ENCODE measurements at regions not wholly inside any gene's neighbourhood (a gene's known extent, or its start where the extent isn't known, plus 50 kb on each side); places are given as distances from the start of the nearest gene placed in this dataset.

- H3K4me1 ChIP-seq, result no peaks in the 10 kb centered on the region
- no peaks in the 10 kb centered on the region for H3K36me3 ChIP-seq (replicated peaks)
- no peaks in the 10 kb centered on the region for H3K9me3 ChIP-seq
- no peak overlapping the region for H3K4me3 ChIP-seq
- in situ Hi-C loops (cut with MboI; ENCODE audit: low sequenced_read_pairs), result no loop called here
- DNase-seq (ENCODE audit: low spot score in 2 of 2), result no peak
- H3K27me3 ChIP-seq (ENCODE audit: low read depth), result no peaks in the 10 kb centered on the region
These were observed 725.6 kb upstream of the ID2 start for GRCh38 chr2:7956126-7956689.

GRCh38 chr2:7961550-7961949, 720.3 kb upstream of the ID2 start:
- in situ Hi-C loops (cut with MboI; ENCODE audit: low sequenced_read_pairs), result no loop called here
- Histone ChIP-seq H3K4me1 (no peaks in the 10 kb centered on the region), H3K9me3 (no peaks in the 10 kb centered on the region), H3K27me3 (ENCODE audit: low read depth) (no peaks in the 10 kb centered on the region), H3K4me3 (no peak overlapping the region), H3K36me3 (replicated peaks) (no peaks in the 10 kb centered on the region)
- no peak for DNase-seq (ENCODE audit: low spot score in 2 of 2)

GRCh38 chr2:7962161-7962560, 719.7 kb upstream of the ID2 start:
- Histone ChIP-seq H3K9me3 (no peaks in the 10 kb centered on the region), H3K4me1 (no peaks in the 10 kb centered on the region), H3K4me3 (no peak overlapping the region), H3K36me3 (replicated peaks) (no peaks in the 10 kb centered on the region), H3K27me3 (ENCODE audit: low read depth) (no peaks in the 10 kb centered on the region)
- in situ Hi-C loops (cut with MboI; ENCODE audit: low sequenced_read_pairs), result no loop called here
- DNase-seq (ENCODE audit: low spot score in 2 of 2), result no peak

GRCh38 chr2:7963787-7964186, 718.1 kb upstream of the ID2 start:
- Histone ChIP-seq H3K27me3 (ENCODE audit: low read depth) (no peaks in the 10 kb centered on the region), H3K4me1 (no peaks in the 10 kb centered on the region), H3K9me3 (no peaks in the 10 kb centered on the region), H3K4me3 (no peak overlapping the region), H3K36me3 (replicated peaks) (no peaks in the 10 kb centered on the region)
- in situ Hi-C loops (cut with MboI; ENCODE audit: low sequenced_read_pairs), result no loop called here
- no peak for DNase-seq (ENCODE audit: low spot score in 2 of 2)

GRCh38 chr2:7966032-7966431, 715.8 kb upstream of the ID2 start:
- in situ Hi-C loops (cut with MboI; ENCODE audit: low sequenced_read_pairs), result no loop called here

GRCh38 chr2:7967707-7968405, 714.0 kb upstream of the ID2 start:
- Histone ChIP-seq H3K9me3 (no peaks in the 10 kb centered on the region), H3K27me3 (ENCODE audit: low read depth) (no peaks in the 10 kb centered on the region), H3K36me3 (replicated peaks) (no peaks in the 10 kb centered on the region), H3K4me1 (no peaks in the 10 kb centered on the region), H3K4me3 (no peak overlapping the region)
- no peak for DNase-seq (ENCODE audit: low spot score in 2 of 2)
- in situ Hi-C loops (cut with MboI; ENCODE audit: low sequenced_read_pairs), result no loop called here

More at GRCh38 chr2:7966032-7966431, 715.8 kb upstream of the ID2 start:
- Histone ChIP-seq H3K27me3 (ENCODE audit: low read depth) (no peaks in the 10 kb centered on the region), H3K36me3 (replicated peaks) (no peaks in the 10 kb centered on the region), H3K4me1 (no peaks in the 10 kb centered on the region), H3K4me3 (no peak overlapping the region), H3K9me3 (no peaks in the 10 kb centered on the region)
- no peak for DNase-seq (ENCODE audit: low spot score in 2 of 2)

GRCh38 chr2:7969756-7970515, 711.9 kb upstream of the ID2 start:
- H3K27me3 ChIP-seq (ENCODE audit: low read depth), result no peaks in the 10 kb centered on the region
- no peak for DNase-seq (ENCODE audit: low spot score in 2 of 2)
- no peaks in the 10 kb centered on the region for H3K9me3 ChIP-seq
- in situ Hi-C loops (cut with MboI; ENCODE audit: low sequenced_read_pairs), result no loop called here
- no peaks in the 10 kb centered on the region for H3K36me3 ChIP-seq (replicated peaks)
- no peak overlapping the region for H3K4me3 ChIP-seq
- H3K4me1 ChIP-seq, result no peaks in the 10 kb centered on the region

GRCh38 chr2:7971248-7971647, 710.6 kb upstream of the ID2 start:
- no peaks in the 10 kb centered on the region for H3K27me3 ChIP-seq (ENCODE audit: low read depth)
- H3K9me3 ChIP-seq, result no peaks in the 10 kb centered on the region
- no peaks in the 10 kb centered on the region for H3K4me1 ChIP-seq
- no peak overlapping the region for H3K4me3 ChIP-seq
- no peaks in the 10 kb centered on the region for H3K36me3 ChIP-seq (replicated peaks)
- in situ Hi-C loops (cut with MboI; ENCODE audit: low sequenced_read_pairs), result no loop called here
- no peak for DNase-seq (ENCODE audit: low spot score in 2 of 2)

- no peaks in the 10 kb centered on the region for H3K36me3 ChIP-seq (replicated peaks)
- no peaks in the 10 kb centered on the region for H3K4me1 ChIP-seq
- DNase-seq (ENCODE audit: low spot score in 2 of 2), result no peak
- in situ Hi-C loops (cut with MboI; ENCODE audit: low sequenced_read_pairs), result no loop called here
- H3K4me3 ChIP-seq, result no peak overlapping the region
- no peaks in the 10 kb centered on the region for H3K27me3 ChIP-seq (ENCODE audit: low read depth)
- no peaks in the 10 kb centered on the region for H3K9me3 ChIP-seq
These were observed 710.0 kb upstream of the ID2 start for GRCh38 chr2:7971841-7972240.

GRCh38 chr2:7972670-7973069, 709.2 kb upstream of the ID2 start:
- H3K9me3 ChIP-seq, result no peaks in the 10 kb centered on the region
- no peak overlapping the region for H3K4me3 ChIP-seq
- no peaks in the 10 kb centered on the region for H3K36me3 ChIP-seq (replicated peaks)
- no peak for DNase-seq (ENCODE audit: low spot score in 2 of 2)
- H3K27me3 ChIP-seq (ENCODE audit: low read depth), result no peaks in the 10 kb centered on the region
- no peaks in the 10 kb centered on the region for H3K4me1 ChIP-seq
- in situ Hi-C loops (cut with MboI; ENCODE audit: low sequenced_read_pairs), result no loop called here

GRCh38 chr2:7973801-7974480, 707.9 kb upstream of the ID2 start:
- in situ Hi-C loops (cut with MboI; ENCODE audit: low sequenced_read_pairs), result no loop called here
- Histone ChIP-seq H3K9me3 (no peaks in the 10 kb centered on the region), H3K4me3 (no peak overlapping the region), H3K4me1 (no peaks in the 10 kb centered on the region), H3K36me3 (replicated peaks) (no peaks in the 10 kb centered on the region), H3K27me3 (ENCODE audit: low read depth) (no peaks in the 10 kb centered on the region)
- DNase-seq (ENCODE audit: low spot score in 2 of 2), result no peak

- no peaks in the 10 kb centered on the region for H3K27me3 ChIP-seq (ENCODE audit: low read depth)
- H3K36me3 ChIP-seq (replicated peaks), result no peaks in the 10 kb centered on the region
- no peak overlapping the region for H3K4me3 ChIP-seq
- in situ Hi-C loops (cut with MboI; ENCODE audit: low sequenced_read_pairs), result no loop called here
- H3K4me1 ChIP-seq, result no peaks in the 10 kb centered on the region
- H3K9me3 ChIP-seq, result no peaks in the 10 kb centered on the region
- no peak for DNase-seq (ENCODE audit: low spot score in 2 of 2)
These were observed 706.9 kb upstream of the ID2 start for GRCh38 chr2:7974936-7975335.

- no peaks in the 10 kb centered on the region for H3K36me3 ChIP-seq (replicated peaks)
- H3K4me1 ChIP-seq, result no peaks in the 10 kb centered on the region
- DNase-seq (ENCODE audit: low spot score in 2 of 2), result no peak
- in situ Hi-C loops (cut with MboI; ENCODE audit: low sequenced_read_pairs), result no loop called here
- H3K4me3 ChIP-seq, result no peak overlapping the region
- H3K27me3 ChIP-seq (ENCODE audit: low read depth), result no peaks in the 10 kb centered on the region
- no peaks in the 10 kb centered on the region for H3K9me3 ChIP-seq
These were observed 705.6 kb upstream of the ID2 start for GRCh38 chr2:7976206-7976605.

- DNase-seq (ENCODE audit: low spot score in 2 of 2), result no peak
- H3K36me3 ChIP-seq (replicated peaks), result no peaks in the 10 kb centered on the region
- H3K4me1 ChIP-seq, result no peaks in the 10 kb centered on the region
- H3K4me3 ChIP-seq, result no peak overlapping the region
- no peaks in the 10 kb centered on the region for H3K27me3 ChIP-seq (ENCODE audit: low read depth)
- in situ Hi-C loops (cut with MboI; ENCODE audit: low sequenced_read_pairs), result no loop called here
- no peaks in the 10 kb centered on the region for H3K9me3 ChIP-seq
These were observed 703.9 kb upstream of the ID2 start for GRCh38 chr2:7977981-7978380.

Data from HAP-1 (cell line).